Globus pallidus (tissue), 1 donor: ENCODE measurements at regions not wholly inside any gene's neighbourhood (a gene's known extent, or its start where the extent isn't known, plus 50 kb on each side); places are given as distances from the start of the nearest gene placed in this dataset.
"Not testable (repeated sequence)": the region's sequence is repeated elsewhere in the genome, so short reads cannot be mapped to it uniquely, and the experiment has no call there.

Experiments used
- DNase-seq: peaks from one replicate; pipeline ENCODE4 v3.0.0-alpha.2; 2015; ENCODE audit warnings: low spot score

GRCh38 chrX:1852082-1852481 is 237.2 kb downstream of the ASMT start:
- no peak for DNase-seq

- DNase-seq = no peak
Observed at GRCh38 chrX:1853447-1853846, 238.6 kb downstream of the ASMT start.

- no peak for DNase-seq
Observed at GRCh38 chrX:1853916-1854315, 239.1 kb downstream of the ASMT start.

GRCh38 chrX:1854861-1855260 is 240.0 kb downstream of the ASMT start:
- DNase-seq = not testable (repeated sequence)

GRCh38 chrX:1859266-1859665 is 244.4 kb downstream of the ASMT start:
- DNase-seq = not testable (repeated sequence)

GRCh38 chrX:1860936-1861594 is 246.2 kb downstream of the ASMT start:
- no peak for DNase-seq

GRCh38 chrX:1863995-1864394 is 249.1 kb downstream of the ASMT start:
- DNase-seq = not testable (repeated sequence)

GRCh38 chrX:1870421-1870820 is 255.6 kb downstream of the ASMT start:
- DNase-seq = no peak

GRCh38 chrX:1871887-1872286 is 257.0 kb downstream of the ASMT start:
- no peak for DNase-seq

GRCh38 chrX:1873671-1874070 is 258.8 kb downstream of the ASMT start:
- DNase-seq = no peak

- DNase-seq = no peak
Observed at GRCh38 chrX:1874416-1874815, 259.6 kb downstream of the ASMT start.

GRCh38 chrX:1874899-1875298 is 260.0 kb downstream of the ASMT start:
- no peak for DNase-seq

- DNase-seq = no peak
Observed at GRCh38 chrX:1876041-1876440, 261.2 kb downstream of the ASMT start.

- no peak for DNase-seq
Observed at GRCh38 chrX:1877780-1878179, 262.9 kb downstream of the ASMT start.

GRCh38 chrX:1880884-1881817 is 266.3 kb downstream of the ASMT start:
- not testable (repeated sequence) for DNase-seq

GRCh38 chrX:1883772-1884171 is 268.9 kb downstream of the ASMT start:
- DNase-seq = no peak

- DNase-seq = no peak
Observed at GRCh38 chrX:1884446-1884845, 269.6 kb downstream of the ASMT start.

- DNase-seq = no peak
Observed at GRCh38 chrX:1885116-1885515, 270.3 kb downstream of the ASMT start.

- not testable (repeated sequence) for DNase-seq
Observed at GRCh38 chrX:1888305-1888704, 273.4 kb downstream of the ASMT start.

- DNase-seq = no peak
Observed at GRCh38 chrX:1894026-1894294, 279.1 kb downstream of the ASMT start.

GRCh38 chrX:1894740-1895139 is 279.9 kb downstream of the ASMT start:
- no peak for DNase-seq

GRCh38 chrX:1895583-1895982 is 280.7 kb downstream of the ASMT start:
- DNase-seq = no peak

GRCh38 chrX:1899841-1900240 is 285.0 kb downstream of the ASMT start:
- no peak for DNase-seq

GRCh38 chrX:1902901-1903235 is 288.0 kb downstream of the ASMT start:
- no peak for DNase-seq
